Mucosa of rectum (tissue), 2 donors: ENCODE measurements at regions not wholly inside any gene's neighbourhood (a gene's known extent, or its start where the extent isn't known, plus 50 kb on each side); places are given as distances from the start of the nearest gene placed in this dataset.

Source experiments
- H3K27ac ChIP-seq, 2 donors: one replicate each; pipeline ENCODE4 v1.7.0; 2013; ENCODE audit warnings: inconsistent platforms in 2 of 2, low read depth in 2 of 2, low read length in 2 of 2
- H3K27me3 ChIP-seq, 2 donors: one replicate each; pipeline ENCODE4 v1.7.0; 2013; ENCODE audit warnings: low read length in 2 of 2; ENCODE audit not compliant: control insufficient read depth in 2 of 2, insufficient read depth in 2 of 2
- H3K36me3 ChIP-seq, 2 donors: one replicate each; pipeline ENCODE4 v1.7.0; 2013; ENCODE audit warnings: low read length in 2 of 2; ENCODE audit not compliant: control insufficient read depth in 2 of 2, insufficient read depth in 2 of 2
- H3K4me1 ChIP-seq, 2 donors: one replicate each; pipeline ENCODE4 v1.7.0; 2013; ENCODE audit warnings: low read length in 2 of 2, mild to moderate bottlenecking in 1 of 2; ENCODE audit not compliant: control insufficient read depth in 2 of 2, insufficient read depth in 2 of 2
- H3K4me3 ChIP-seq, 2 donors: one replicate each; pipeline ENCODE4 v1.7.0; 2013; ENCODE audit warnings: low read length in 2 of 2
- H3K9ac ChIP-seq, 2 donors: one replicate each; pipeline ENCODE4 v1.7.0; 2013; ENCODE audit warnings: low read length in 2 of 2, low read depth in 1 of 2, mild to moderate bottlenecking in 1 of 2
- H3K9me3 ChIP-seq, 2 donors: one replicate each; pipeline ENCODE4 v1.7.0; 2013; ENCODE audit warnings: low read length in 2 of 2; ENCODE audit not compliant: control insufficient read depth in 2 of 2
- donor health status: healthy.
- donor health status: Normal muscosa, but diverticular disease.

DNA sequence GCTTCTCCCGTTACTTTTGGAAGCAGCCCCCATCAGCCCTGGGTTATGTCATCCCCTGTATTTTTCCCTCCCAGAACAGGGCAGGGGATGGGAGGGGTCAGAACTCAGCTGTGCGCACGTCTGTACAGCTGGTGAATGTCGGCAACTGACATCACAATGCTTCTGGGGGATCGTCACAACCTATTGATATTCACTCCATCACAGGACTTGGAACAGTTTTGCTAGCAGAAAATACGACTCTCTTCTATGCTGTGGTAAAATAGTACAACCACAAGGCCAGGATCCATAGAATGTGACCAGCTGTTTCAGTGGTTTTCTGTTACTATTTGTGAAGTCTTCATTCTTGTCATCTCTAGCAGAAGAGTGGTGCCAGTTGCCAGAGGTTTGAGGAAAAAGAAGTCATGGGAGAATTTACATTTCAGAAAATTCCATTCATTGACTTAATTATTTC, 77.1 kb upstream of the KLF4 start:
- Histone ChIP-seq H3K4me3 (no peak overlapping the region), H3K27me3 (no peaks in the 10 kb centered on the region), H3K9me3 (no peaks in the 10 kb centered on the region), H3K27ac (no peak overlapping the region), H3K9ac (no peak overlapping the region), H3K36me3 (no peaks in the 10 kb centered on the region), H3K4me1 (peaks cover 3 to 8% of the 10 kb centered on the region in 2 donors)

DNA sequence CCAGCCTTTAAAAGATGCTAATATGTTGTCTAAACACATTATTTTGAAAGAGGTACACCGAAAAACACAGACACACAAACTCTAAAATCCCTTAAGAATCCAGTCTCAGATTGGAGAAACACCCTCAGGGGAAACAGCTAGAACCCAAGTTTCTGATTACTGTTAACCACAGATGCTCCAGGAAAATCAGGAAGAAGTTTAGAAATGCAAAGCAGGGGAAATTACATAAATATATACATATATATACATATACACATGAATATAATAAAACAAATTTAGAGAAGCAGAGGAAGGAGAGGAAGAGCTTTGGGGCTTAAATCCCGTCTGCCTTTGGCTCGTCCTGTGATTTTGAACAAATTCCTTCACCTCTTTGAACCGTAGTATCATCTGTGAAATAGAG, 73.2 kb upstream of the KLF4 start:
- no peaks in the 10 kb centered on the region for H3K9me3 ChIP-seq
- H3K27ac ChIP-seq, result no peak overlapping the region
- peaks cover 0 to 1% of the 10 kb centered on the region in 2 donors for H3K4me1 ChIP-seq
- no peaks in the 10 kb centered on the region for H3K36me3 ChIP-seq
- no peak overlapping the region for H3K4me3 ChIP-seq
- no peak overlapping the region for H3K9ac ChIP-seq
- no peaks in the 10 kb centered on the region for H3K27me3 ChIP-seq

DNA sequence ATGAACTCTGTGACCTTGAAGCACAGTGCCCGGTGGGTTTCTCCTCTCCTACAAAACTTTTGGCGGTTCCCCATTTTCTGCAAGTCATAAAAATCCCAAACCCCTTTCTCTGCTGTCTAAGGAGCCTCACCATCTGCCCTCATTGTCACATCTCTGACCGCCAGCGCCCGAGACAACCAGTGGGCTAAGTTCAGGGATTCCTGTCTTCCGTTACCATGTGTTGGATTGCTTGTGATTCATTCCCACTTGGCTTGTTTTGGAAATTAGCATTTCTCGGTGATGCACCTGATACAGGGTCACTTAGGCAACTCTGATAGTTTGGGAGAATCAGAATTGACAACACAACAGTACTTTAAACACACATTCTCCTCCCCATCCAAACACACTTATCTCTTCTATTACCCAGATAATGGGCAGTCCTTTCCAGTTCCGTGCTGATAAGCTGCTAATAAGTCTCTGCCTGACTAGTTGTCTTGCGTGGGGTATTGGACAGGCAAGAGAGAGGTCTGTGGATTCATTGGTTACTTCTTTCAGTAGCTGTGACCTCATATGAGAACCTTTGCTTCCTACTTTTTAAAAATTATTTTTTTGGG, 70.0 kb upstream of the KLF4 start:
- H3K4me3 ChIP-seq, result no peak overlapping the region
- no peak overlapping the region for H3K9ac ChIP-seq

DNA sequence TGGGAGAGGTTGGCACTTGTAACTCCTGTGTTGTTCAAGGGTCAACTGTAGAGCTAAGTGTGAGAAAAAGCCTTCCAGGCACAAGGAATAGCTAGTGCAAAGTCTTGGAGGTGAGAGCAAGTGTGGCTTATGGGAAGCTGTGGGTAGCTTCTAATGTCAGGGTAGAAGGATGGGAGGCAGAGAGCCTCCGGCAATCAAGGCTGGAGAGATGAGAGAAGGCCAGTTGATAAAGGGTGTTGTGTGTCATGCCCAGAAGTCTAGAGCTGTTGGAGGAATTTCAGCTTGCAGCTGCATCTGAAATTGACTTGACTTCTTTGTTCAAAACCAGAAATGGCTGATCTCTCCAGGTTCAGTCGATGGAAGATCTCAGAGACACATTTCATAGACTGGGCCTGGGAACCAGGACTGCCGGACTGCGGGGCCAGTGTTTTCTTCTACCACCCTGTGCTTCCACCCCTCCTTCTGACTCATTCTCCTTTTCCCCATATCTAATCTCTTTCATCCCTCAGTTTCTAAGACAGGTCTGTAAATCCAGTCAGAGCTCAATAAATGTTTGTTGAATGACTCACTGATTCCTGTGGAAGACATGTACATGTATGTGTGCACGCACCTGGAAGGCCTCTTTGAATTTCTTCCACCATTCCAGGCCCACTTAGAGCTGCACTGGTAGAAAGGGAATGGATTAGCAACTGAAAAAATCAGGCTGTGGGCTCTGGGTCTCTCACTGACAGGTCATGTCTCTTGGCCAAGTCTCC, 67.8 kb upstream of the KLF4 start:
- H3K4me1 ChIP-seq, result peaks cover 0 to 6% of the 10 kb centered on the region in 2 donors
- no peak overlapping the region for H3K4me3 ChIP-seq
- no peaks in the 10 kb centered on the region for H3K27me3 ChIP-seq

More for the DNA sequence above, 70.0 kb upstream of the KLF4 start:
- Histone ChIP-seq H3K4me1 (peaks cover 0 to 6% of the 10 kb centered on the region in 2 donors), H3K9me3 (no peaks in the 10 kb centered on the region), H3K36me3 (no peaks in the 10 kb centered on the region), H3K27me3 (no peaks in the 10 kb centered on the region), H3K27ac (no peak overlapping the region)

DNA sequence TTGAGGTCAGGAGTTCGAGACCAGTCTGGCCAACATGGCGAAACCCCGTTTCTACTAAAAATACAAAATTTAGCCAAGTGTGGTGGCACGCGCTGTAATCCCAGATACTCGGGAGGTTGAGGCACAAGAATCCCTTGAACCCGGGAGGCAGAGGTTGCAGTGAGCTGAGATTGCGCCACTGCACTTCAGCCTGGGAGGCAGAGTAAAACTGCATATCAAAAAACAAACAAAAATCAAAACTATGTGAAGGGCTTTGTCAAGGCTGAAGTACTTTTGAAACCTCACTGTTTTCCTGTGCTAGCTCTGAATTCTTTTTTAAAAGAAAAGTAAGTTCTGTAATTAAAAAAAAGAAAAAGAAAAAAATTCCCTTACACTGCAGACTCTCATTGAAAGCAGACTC, 65.1 kb upstream of the KLF4 start:
- no peak overlapping the region for H3K4me3 ChIP-seq
- peaks cover 0 to 6% of the 10 kb centered on the region in 2 donors for H3K4me1 ChIP-seq
- no peaks in the 10 kb centered on the region for H3K9me3 ChIP-seq
- no peaks in the 10 kb centered on the region for H3K27me3 ChIP-seq
- H3K9ac ChIP-seq, result no peak overlapping the region
- H3K36me3 ChIP-seq, result no peaks in the 10 kb centered on the region
- H3K27ac ChIP-seq, result no peak overlapping the region

More for the DNA sequence above, 67.8 kb upstream of the KLF4 start:
- H3K9me3 ChIP-seq, result no peaks in the 10 kb centered on the region
- H3K27ac ChIP-seq, result no peak overlapping the region
- H3K36me3 ChIP-seq, result no peaks in the 10 kb centered on the region
- H3K9ac ChIP-seq, result no peak overlapping the region

DNA sequence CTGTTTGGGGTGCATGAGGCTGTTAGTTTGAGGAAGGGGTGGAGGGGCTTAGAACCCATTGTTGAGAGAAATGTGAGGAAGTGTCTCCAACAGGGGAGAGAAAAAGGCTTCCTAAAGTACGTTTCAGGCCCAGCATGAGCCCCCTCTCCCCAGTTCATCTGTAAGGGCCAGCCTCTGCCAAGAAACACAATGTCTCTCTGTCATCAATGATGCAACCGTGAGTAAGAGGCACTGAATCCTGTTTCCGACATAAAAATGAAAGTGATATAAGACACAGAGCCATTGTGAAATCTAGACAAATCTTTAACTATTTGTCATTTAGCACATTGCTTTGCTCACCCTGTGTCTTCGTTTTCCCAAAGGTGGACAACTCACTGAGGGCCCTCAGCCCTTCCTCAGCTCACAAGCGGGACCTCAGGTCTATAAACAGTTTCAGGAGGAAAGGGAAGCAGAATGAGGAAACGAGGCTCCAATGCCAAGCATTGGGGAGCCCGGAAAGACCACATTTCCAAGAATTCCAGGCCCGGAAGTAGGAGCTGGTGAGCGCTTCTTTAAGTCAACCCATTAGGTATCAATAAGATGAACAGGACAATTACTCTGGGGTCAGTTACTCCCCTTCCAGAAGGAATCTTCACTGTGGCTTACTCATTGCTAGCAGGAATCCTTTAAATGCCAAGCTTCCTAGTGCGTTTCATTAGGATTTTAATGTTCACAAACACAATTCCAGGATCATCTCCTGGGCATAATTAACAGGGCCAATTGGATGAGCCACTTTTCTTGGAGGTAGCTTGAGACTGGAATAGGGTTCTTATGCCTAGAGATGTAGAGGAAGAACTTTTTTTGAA, 59.0 kb upstream of the KLF4 start:
- H3K9ac ChIP-seq, result no peak overlapping the region
- H3K27me3 ChIP-seq, result no peaks in the 10 kb centered on the region
- peaks cover 0 to 2% of the 10 kb centered on the region in 2 donors for H3K4me1 ChIP-seq
- H3K9me3 ChIP-seq, result no peaks in the 10 kb centered on the region
- H3K36me3 ChIP-seq, result no peaks in the 10 kb centered on the region
- peak overlapping the region in 1 of 2 donors; percentile 48 for H3K4me3 ChIP-seq
- no peak overlapping the region for H3K27ac ChIP-seq

DNA sequence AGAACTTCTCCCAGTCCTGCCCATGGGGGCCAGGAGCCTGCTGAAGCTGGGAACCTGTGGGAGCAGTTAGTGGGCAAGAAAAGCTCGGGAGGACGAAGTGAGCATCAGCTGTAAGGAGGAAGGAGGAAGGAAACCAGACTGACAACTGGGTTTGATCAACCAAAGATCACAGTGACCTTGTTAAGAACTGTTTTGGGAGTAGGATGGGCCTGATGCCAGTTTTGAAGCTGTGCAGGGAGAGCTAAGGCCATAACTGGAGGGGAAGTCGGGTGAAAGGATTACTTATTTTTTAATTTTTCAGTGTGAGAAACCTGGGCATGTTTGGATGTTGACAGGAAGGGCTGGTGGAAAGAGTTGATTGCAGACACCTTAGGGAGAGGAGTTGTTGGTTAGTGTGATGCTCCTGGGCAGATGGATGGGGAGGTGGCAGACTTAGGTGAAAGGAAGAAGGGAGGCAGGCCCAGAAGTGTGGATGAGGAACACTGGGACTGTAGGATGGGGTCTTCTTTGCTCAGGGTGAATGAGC, 58.3 kb upstream of the KLF4 start:
- Histone ChIP-seq H3K4me1 (peaks cover 3 to 8% of the 10 kb centered on the region in 2 donors), H3K9ac (no peak overlapping the region), H3K36me3 (no peaks in the 10 kb centered on the region), H3K27me3 (no peaks in the 10 kb centered on the region), H3K27ac (no peak overlapping the region), H3K4me3 (no peak overlapping the region), H3K9me3 (no peaks in the 10 kb centered on the region)

DNA sequence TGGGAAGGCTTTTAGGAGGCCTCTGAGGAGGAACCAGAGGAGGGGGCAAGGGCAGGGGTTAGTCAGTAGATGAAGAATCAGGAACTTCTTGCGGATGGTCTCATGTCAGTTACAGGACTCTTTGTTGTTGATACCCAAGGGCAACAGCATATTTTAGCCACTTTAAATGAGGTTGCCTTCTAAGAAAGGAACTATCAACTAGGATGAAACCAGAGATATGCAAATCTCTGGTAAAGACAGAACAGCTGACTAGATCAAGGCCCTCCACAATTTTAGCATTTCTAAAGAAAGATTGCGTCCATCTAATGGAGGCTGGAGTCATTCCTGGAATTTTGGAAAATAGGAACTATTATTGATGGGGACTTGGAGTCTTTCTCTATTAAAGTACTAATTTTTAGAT, 57.7 kb upstream of the KLF4 start:
- Histone ChIP-seq H3K9ac (no peak overlapping the region), H3K27me3 (no peaks in the 10 kb centered on the region), H3K4me3 (no peak overlapping the region), H3K36me3 (no peaks in the 10 kb centered on the region), H3K27ac (no peak overlapping the region), H3K9me3 (no peaks in the 10 kb centered on the region), H3K4me1 (peaks cover 6 to 8% of the 10 kb centered on the region in 2 donors)

DNA sequence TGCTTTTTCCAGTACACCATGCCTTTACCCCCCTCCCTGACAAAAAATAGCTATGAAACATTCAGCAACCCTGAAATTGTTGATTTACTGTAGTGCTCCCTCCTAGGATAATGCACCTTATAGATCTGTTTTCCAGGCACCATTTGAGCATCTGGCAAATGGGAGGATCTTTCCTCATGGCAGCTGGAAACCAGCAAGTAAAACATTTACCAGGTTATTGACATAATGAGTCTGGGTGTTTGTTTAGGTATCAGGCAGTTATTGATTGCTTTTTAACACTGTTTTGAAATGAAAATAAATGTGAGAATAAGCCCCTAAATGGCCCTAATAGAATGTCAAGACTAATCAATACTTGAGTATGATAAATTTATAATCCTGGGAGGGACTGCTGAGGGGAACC, 57.3 kb upstream of the KLF4 start:
- H3K36me3 ChIP-seq, result no peaks in the 10 kb centered on the region
- no peak overlapping the region for H3K27ac ChIP-seq
- H3K27me3 ChIP-seq, result no peaks in the 10 kb centered on the region
- H3K4me1 ChIP-seq, result peaks cover 7 to 8% of the 10 kb centered on the region in 2 donors
- H3K9ac ChIP-seq, result no peak overlapping the region
- H3K4me3 ChIP-seq, result peak overlapping the region in 1 of 2 donors; percentile 15
- no peaks in the 10 kb centered on the region for H3K9me3 ChIP-seq

DNA sequence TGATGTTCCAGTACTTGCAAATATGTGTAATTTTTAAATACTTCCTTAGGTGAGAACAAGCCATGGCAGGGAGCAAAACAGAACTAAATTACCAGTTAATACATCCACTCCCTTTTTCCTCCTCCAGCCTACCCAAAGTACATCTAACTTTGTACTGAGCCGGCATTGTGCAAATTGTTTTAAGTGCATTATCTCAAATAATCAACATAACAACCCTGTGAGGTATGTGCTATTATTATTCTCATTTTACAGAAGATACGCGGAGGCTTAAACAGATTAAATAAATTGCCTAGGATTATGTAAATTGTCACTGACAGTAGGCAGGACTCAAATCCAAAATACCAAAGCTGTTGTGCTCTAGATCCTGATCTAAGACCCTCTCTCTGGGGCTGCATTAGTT, 55.5 kb upstream of the KLF4 start:
- H3K27ac ChIP-seq, result no peak overlapping the region
- H3K9ac ChIP-seq, result no peak overlapping the region

More for the DNA sequence above, 55.5 kb upstream of the KLF4 start:
- H3K27me3 ChIP-seq, result no peaks in the 10 kb centered on the region
- H3K4me1 ChIP-seq, result peaks cover 7 to 8% of the 10 kb centered on the region in 2 donors
- no peaks in the 10 kb centered on the region for H3K9me3 ChIP-seq
- no peaks in the 10 kb centered on the region for H3K36me3 ChIP-seq
- H3K4me3 ChIP-seq, result no peak overlapping the region
